KOPT-K1 (cell line): ENCODE measurements at regions not wholly inside any gene's neighbourhood (a gene's known extent, or its start where the extent isn't known, plus 50 kb on each side); places are given as distances from the start of the nearest gene placed in this dataset.

ENCODE experiments used
- H3K27ac ChIP-seq: fragments of 200-600 bp; sonication (generic); 2 replicates; pipeline ENCODE4 v1.5.1; 2016; ENCODE audit warnings: antibody characterized with exemption, mild to moderate bottlenecking, low read depth, low read length; ENCODE audit not compliant: poor library complexity, severe bottlenecking
- H3K36me3 ChIP-seq: fragments of 200-600 bp; sonication (generic); 2 replicates; pipeline ENCODE4 v1.5.1; 2017; ENCODE audit warnings: antibody characterized with exemption, mild to moderate bottlenecking, low read length, moderate library complexity; ENCODE audit not compliant: insufficient read depth
- H3K9me3 ChIP-seq: fragments of 200-600 bp; sonication (generic); 2 replicates; pipeline ENCODE4 v1.5.1; 2017; ENCODE audit warnings: antibody characterized with exemption, low read length, mild to moderate bottlenecking; ENCODE audit not compliant: insufficient read depth, poor library complexity, severe bottlenecking

- Histone ChIP-seq H3K27ac (no peak overlapping the region), H3K9me3 (no peaks in the 10 kb centered on the region), H3K36me3 (no peaks in the 10 kb centered on the region)
These were observed 487.7 kb downstream of the MAT2B start for GRCh38 chr5:163993126-163993525.

GRCh38 chr5:163995206-163995605, 489.8 kb downstream of the MAT2B start:
- H3K36me3 ChIP-seq = no peaks in the 10 kb centered on the region
- H3K27ac ChIP-seq = no peak overlapping the region
- no peaks in the 10 kb centered on the region for H3K9me3 ChIP-seq

DNA sequence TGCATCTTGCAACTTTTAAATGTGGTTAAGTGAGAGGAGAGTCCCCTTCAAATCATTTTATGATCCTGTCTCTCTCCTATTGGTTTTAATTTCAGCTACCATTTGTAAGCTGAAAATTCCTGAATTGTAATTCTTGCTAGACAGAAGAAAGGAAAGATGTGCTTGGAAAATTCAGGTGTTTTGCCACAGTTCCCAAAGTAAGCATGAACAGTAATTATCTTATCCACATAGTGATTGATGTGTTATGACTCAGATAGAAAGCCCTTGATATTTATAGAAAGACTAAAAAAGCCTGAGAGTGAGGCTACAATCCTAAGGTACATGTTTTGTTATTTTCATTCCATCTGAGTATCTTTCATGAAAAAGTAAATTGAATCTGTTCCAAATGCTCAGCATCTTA, 492.5 kb downstream of the MAT2B start:
- Histone ChIP-seq H3K27ac (no peak overlapping the region), H3K9me3 (no peaks in the 10 kb centered on the region), H3K36me3 (no peaks in the 10 kb centered on the region)

- Histone ChIP-seq H3K27ac (no peak overlapping the region), H3K36me3 (no peaks in the 10 kb centered on the region), H3K9me3 (no peaks in the 10 kb centered on the region)
These were observed 494.8 kb downstream of the MAT2B start for GRCh38 chr5:164000241-164000640.

DNA sequence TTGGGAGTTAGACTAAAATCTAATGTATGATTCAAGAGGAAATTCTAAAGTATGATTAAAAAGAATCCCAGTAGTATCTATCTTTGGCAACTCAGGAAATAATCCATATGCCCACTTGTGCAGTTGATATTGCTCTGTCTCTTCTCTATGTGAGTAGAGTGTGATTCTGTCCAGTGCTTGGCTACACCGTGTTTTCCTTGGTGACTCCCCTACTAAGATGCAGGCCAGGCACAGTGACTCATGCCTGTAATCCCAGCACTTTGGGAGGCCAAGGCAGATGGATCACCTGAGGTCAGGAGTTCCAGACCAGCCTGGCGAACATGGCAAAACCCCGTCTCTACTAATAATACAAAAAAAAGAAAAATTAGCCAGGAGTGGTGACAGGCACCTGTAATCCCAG, 495.4 kb downstream of the MAT2B start:
- Histone ChIP-seq H3K9me3 (no peaks in the 10 kb centered on the region), H3K27ac (no peak overlapping the region), H3K36me3 (no peaks in the 10 kb centered on the region)

GRCh38 chr5:164002214-164002613, 496.8 kb downstream of the MAT2B start:
- Histone ChIP-seq H3K36me3 (no peaks in the 10 kb centered on the region), H3K27ac (no peak overlapping the region), H3K9me3 (no peaks in the 10 kb centered on the region)

DNA sequence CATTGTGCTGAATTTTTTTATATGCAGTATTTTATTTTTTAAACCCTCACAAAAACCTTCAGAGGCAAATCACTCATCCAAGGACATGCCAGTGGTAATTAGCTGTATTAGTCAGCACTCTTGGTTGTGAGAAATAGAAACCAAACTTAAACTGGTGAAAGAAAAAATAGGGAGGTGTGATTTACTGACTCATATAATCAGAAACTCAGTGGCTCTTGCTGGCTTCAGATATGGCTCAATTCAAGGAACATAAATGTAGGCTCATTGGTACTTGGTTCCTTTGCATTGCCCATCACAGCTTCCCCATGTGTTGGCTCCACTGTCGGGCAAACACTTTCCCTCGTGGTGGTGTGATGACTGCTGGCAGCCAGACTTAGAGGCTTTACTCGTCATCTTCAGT, 497.2 kb downstream of the MAT2B start:
- no peak overlapping the region for H3K27ac ChIP-seq
- no peaks in the 10 kb centered on the region for H3K36me3 ChIP-seq
- no peaks in the 10 kb centered on the region for H3K9me3 ChIP-seq

GRCh38 chr5:164005071-164005470, 499.7 kb downstream of the MAT2B start:
- Histone ChIP-seq H3K36me3 (no peaks in the 10 kb centered on the region), H3K9me3 (no peaks in the 10 kb centered on the region), H3K27ac (no peak overlapping the region)

DNA sequence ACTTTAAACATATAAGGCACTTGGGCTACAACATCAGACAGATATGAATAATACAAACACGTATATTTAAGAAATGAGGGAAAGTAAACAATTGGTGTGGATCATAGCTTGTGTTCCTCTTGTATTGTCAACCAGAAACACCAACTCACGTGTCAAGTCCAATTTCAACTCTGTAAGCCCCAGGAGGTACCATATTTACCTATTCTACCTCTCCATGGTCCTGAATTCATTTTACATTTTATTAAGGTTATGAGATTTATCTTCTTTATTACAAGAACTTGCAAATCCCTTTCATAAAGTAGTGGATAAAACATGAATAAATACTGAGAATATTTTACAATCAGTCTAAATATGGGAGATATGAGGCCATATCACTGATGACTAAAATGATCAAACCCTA, 501.6 kb downstream of the MAT2B start:
- Histone ChIP-seq H3K36me3 (no peaks in the 10 kb centered on the region), H3K27ac (no peak overlapping the region), H3K9me3 (no peaks in the 10 kb centered on the region)

- H3K27ac ChIP-seq = no peak overlapping the region
- no peaks in the 10 kb centered on the region for H3K36me3 ChIP-seq
- no peaks in the 10 kb centered on the region for H3K9me3 ChIP-seq
These were observed 504.2 kb downstream of the MAT2B start for GRCh38 chr5:164009621-164010020.

GRCh38 chr5:164010900-164011299, 505.5 kb downstream of the MAT2B start:
- Histone ChIP-seq H3K9me3 (no peaks in the 10 kb centered on the region), H3K27ac (no peak overlapping the region), H3K36me3 (no peaks in the 10 kb centered on the region)

GRCh38 chr5:164012371-164012770, 507.0 kb downstream of the MAT2B start:
- Histone ChIP-seq H3K27ac (no peak overlapping the region), H3K36me3 (no peaks in the 10 kb centered on the region), H3K9me3 (no peaks in the 10 kb centered on the region)

DNA sequence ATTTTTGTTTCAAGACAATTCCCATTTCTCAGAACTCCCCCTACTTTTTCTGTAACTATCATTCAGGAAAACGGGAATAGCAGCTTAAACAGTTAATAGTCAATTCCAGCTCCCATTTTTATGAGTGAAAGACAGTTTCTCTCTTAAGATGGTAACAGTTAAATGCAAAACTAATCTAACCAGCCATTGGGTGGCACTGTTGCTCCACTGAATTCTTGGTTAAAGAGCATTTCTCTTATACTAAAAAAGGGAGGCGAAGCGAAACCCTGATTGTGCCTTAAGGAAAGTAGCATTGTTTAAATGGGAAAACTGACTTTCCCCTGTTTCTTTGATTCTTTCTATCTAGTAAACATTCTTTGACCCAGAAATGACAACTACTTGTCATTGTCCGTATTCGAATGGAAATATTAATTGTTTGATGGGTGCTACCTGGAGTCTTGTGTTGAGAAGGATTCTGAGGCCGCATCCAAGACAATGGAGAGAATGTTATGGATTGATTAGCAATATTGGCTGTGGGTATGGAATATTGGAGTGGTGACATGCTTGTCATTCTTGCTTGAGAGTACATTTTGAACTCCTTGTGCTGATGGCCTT, 507.8 kb downstream of the MAT2B start:
- Histone ChIP-seq H3K27ac (no peak overlapping the region), H3K9me3 (no peaks in the 10 kb centered on the region), H3K36me3 (no peaks in the 10 kb centered on the region)

- Histone ChIP-seq H3K36me3 (no peaks in the 10 kb centered on the region), H3K27ac (no peak overlapping the region), H3K9me3 (no peaks in the 10 kb centered on the region)
These were observed 514.7 kb downstream of the MAT2B start for GRCh38 chr5:164020116-164020515.

DNA sequence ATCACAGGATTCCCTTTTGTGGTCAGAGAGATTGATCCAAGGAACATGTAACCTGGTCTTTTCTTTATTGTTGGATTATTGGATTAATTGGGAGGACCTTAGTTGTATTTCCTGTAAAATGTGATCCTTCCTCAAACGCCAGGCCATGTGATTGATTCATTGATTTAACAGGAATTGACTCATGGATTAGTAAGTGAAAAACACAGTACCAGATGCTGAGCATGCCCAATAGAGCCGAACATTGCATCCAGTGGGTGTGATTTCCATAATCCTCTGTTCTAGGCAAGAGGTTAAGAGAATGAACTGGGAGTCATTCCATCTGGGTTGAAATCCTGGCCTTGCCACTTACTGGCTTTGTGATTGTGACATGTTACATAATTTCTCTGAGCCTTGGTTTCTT, 522.3 kb downstream of the MAT2B start:
- Histone ChIP-seq H3K9me3 (no peaks in the 10 kb centered on the region), H3K27ac (no peak overlapping the region), H3K36me3 (no peaks in the 10 kb centered on the region)

DNA sequence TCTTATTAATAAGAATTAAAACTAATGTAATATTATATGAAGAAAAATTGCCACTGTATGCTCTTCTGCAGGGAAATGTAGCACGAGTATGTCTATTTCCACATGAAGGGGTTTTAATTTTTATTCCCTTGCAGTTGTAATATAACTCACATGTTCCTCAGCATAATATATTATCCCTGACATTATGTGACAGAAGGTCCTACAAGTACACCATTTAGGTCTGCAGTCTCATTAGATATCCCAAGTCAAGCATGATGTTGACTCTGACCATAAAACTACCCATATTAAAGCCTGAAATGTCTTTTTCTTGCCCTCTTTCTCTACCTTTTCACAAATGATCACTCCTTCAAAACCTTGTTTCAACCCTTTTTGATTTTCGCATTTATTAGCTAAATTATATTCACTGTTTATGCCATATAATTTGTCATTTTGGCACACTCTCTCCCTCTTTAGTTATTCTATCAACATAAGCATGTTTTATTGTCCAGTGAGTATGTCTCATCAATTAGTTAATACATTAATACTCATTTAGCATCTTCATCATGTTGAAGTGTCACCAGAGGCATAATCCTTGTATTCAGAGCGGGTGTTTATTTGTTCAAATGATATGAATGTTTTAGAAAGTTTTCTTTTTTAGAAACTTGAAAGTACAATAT, 532.8 kb downstream of the MAT2B start:
- no peaks in the 10 kb centered on the region for H3K9me3 ChIP-seq
- no peak overlapping the region for H3K27ac ChIP-seq
- no peaks in the 10 kb centered on the region for H3K36me3 ChIP-seq
